GM19240 (cell line): ENCODE measurements at regions not wholly inside any gene's neighbourhood (a gene's known extent, or its start where the extent isn't known, plus 50 kb on each side); places are given as distances from the start of the nearest gene placed in this dataset.

Experiments
- DNase-seq: peaks from one replicate; pipeline ENCODE4 v3.0.0; 2011; ENCODE audit warnings: low spot score; ENCODE audit not compliant: insufficient read length

- no peak for DNase-seq
Measured at GRCh38 chr11:131044851-131045250, 128.6 kb upstream of the SNX19 start.

GRCh38 chr11:131052367-131052766, 136.1 kb upstream of the SNX19 start:
- no peak for DNase-seq

GRCh38 chr11:131056036-131056435, 139.8 kb upstream of the SNX19 start:
- DNase-seq: no peak

GRCh38 chr11:131063638-131064037, 147.4 kb upstream of the SNX19 start:
- DNase-seq: no peak

- DNase-seq: peak; percentile 47
Measured at GRCh38 chr11:131064373-131064991, 148.2 kb upstream of the SNX19 start.

- DNase-seq: no peak
Measured at GRCh38 chr11:131065435-131066413, 149.4 kb upstream of the SNX19 start.

GRCh38 chr11:131066551-131066950, 150.3 kb upstream of the SNX19 start:
- no peak for DNase-seq

GRCh38 chr11:131070365-131070764, 154.1 kb upstream of the SNX19 start:
- no peak for DNase-seq

GRCh38 chr11:131073167-131073566, 156.9 kb upstream of the SNX19 start:
- no peak for DNase-seq

GRCh38 chr11:131074573-131074972, 158.3 kb upstream of the SNX19 start:
- no peak for DNase-seq

- no peak for DNase-seq
Measured at GRCh38 chr11:131077340-131077739, 161.1 kb upstream of the SNX19 start.

GRCh38 chr11:131079036-131079435, 162.8 kb upstream of the SNX19 start:
- DNase-seq: no peak

GRCh38 chr11:131089727-131090245, 173.5 kb upstream of the SNX19 start:
- DNase-seq: no peak

- DNase-seq: no peak
Measured at GRCh38 chr11:131092469-131092868, 176.2 kb upstream of the SNX19 start.

GRCh38 chr11:131094827-131095226, 178.5 kb upstream of the SNX19 start:
- no peak for DNase-seq

GRCh38 chr11:131095511-131096185, 179.4 kb upstream of the SNX19 start:
- no peak for DNase-seq

GRCh38 chr11:131099013-131099412, 182.7 kb upstream of the SNX19 start:
- no peak for DNase-seq

- no peak for DNase-seq
Measured at GRCh38 chr11:131099746-131100145, 183.5 kb upstream of the SNX19 start.

GRCh38 chr11:131108760-131109159, 192.5 kb upstream of the SNX19 start:
- no peak for DNase-seq

- DNase-seq: no peak
Measured at GRCh38 chr11:131109257-131109656, 193.0 kb upstream of the SNX19 start.

GRCh38 chr11:131109790-131110189, 193.5 kb upstream of the SNX19 start:
- DNase-seq: no peak

GRCh38 chr11:131111775-131112174, 195.5 kb upstream of the SNX19 start:
- DNase-seq: no peak
